GM18909 (cell line): ENCODE measurements at regions not wholly inside any gene's neighbourhood (a gene's known extent, or its start where the extent isn't known, plus 50 kb on each side); places are given as distances from the start of the nearest gene placed in this dataset.

Experiments used
- ATAC-seq: cut with Tn5 transposase; IDR thresholded peaks from one replicate; pipeline ENCODE4 v1.9.1; 2021; ENCODE audit warnings: mild to moderate bottlenecking; ENCODE audit not compliant: unreplicated experiment, poor library complexity

- ATAC-seq = no peak
Measured at GRCh38 chr2:215775106-215775505, 238.2 kb downstream of the MREG start.

GRCh38 chr2:215773728-215774127, 239.6 kb downstream of the MREG start:
- no peak for ATAC-seq

GRCh38 chr2:215772634-215773563, 240.5 kb downstream of the MREG start:
- ATAC-seq = no peak

GRCh38 chr2:215772003-215772402, 241.3 kb downstream of the MREG start:
- ATAC-seq = no peak

GRCh38 chr2:215771241-215771640, 242.1 kb downstream of the MREG start:
- ATAC-seq = no peak

GRCh38 chr2:215770668-215771067, 242.7 kb downstream of the MREG start:
- no peak for ATAC-seq

- ATAC-seq = no peak
Measured at GRCh38 chr2:215769246-215769645, 244.1 kb downstream of the MREG start.

GRCh38 chr2:215767625-215768024, 245.7 kb downstream of the MREG start:
- no peak for ATAC-seq

GRCh38 chr2:215765729-215766360, 247.5 kb downstream of the MREG start:
- no peak for ATAC-seq

- ATAC-seq = no peak
Measured at GRCh38 chr2:215764441-215765048, 248.8 kb downstream of the MREG start.

GRCh38 chr2:215760557-215760956, 252.8 kb downstream of the MREG start:
- no peak for ATAC-seq

GRCh38 chr2:215760091-215760490, 253.3 kb downstream of the MREG start:
- ATAC-seq = no peak

- no peak for ATAC-seq
Measured at GRCh38 chr2:215758691-215759090, 254.7 kb downstream of the MREG start.

- ATAC-seq = no peak
Measured at GRCh38 chr2:215756346-215756730, 257.0 kb downstream of the MREG start.

GRCh38 chr2:215755641-215756345, 257.6 kb downstream of the MREG start:
- no peak for ATAC-seq

- no peak for ATAC-seq
Measured at GRCh38 chr2:215754546-215754945, 258.8 kb downstream of the MREG start.

GRCh38 chr2:215753808-215754207, 259.5 kb downstream of the MREG start:
- ATAC-seq = no peak

GRCh38 chr2:215752991-215753390, 260.4 kb downstream of the MREG start:
- ATAC-seq = no peak

GRCh38 chr2:215752436-215752835, 260.9 kb downstream of the MREG start:
- ATAC-seq = no peak

GRCh38 chr2:215751911-215752272, 261.5 kb downstream of the MREG start:
- no peak for ATAC-seq
